ENCODE measurements at regions not wholly inside any gene's neighbourhood (a gene's known extent, or its start where the extent isn't known, plus 50 kb on each side); places are given as distances from the start of the nearest gene placed in this dataset.

GRCh38 chr11:71145988-71146824 is 106.2 kb downstream of the SHANK2 start:
- TF ChIP-seq EZH2 (IDR thresholded peaks at IDR 0.05; ENCODE audit: borderline replicate concordance, low read depth, low read length, severe bottlenecking) (no peak), CTCF (IDR thresholded peaks at IDR 0.05; ENCODE audit: borderline replicate concordance, extremely low read depth, low read length, poor library complexity, severe bottlenecking) (no peak)

All from DND-41 (cell line).